GM04503 (cell line): ENCODE measurements at regions not wholly inside any gene's neighbourhood (a gene's known extent, or its start where the extent isn't known, plus 50 kb on each side); places are given as distances from the start of the nearest gene placed in this dataset.

ENCODE experiments used
- DNase-seq: peaks from one replicate; pipeline ENCODE4 v3.0.0-alpha.2; 2012; ENCODE audit warnings: low read depth

GRCh38 chr14:73800970-73801515, 50.6 kb upstream of the PTGR2 start:
- DNase-seq, result no peak

DNA sequence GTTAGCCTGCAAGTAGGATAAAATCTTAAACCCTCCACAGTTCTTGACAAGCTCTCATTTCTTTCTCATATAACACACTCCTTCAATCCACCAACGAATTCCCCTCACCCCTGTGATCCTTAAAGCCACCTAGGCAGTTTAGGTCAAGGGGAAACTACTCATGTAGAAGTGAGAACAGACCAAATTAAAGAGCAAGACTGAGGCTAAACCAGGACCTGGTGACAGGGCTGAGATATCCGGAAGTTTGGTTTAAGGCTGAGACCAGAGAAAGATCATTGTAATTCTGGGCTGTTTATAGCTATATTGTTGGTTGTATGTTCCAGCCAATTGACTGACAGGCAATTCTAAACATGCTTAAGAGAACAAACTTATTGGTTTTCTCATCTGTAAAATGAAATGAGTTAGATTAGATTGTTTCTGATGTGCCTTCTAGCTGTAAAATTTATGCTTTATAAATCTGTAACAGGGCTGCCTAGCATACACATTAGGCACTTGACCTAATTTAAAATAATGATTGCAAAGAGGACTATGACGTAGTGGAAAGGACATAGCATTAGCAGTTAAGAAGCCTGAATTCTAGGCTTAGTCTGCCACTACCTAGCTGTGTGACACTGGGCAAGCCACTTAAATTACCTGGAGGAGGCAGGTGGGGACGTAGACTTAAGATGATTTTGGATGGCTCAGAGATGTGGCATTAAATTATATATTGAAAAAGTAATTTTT, 53.9 kb upstream of the PTGR2 start:
- DNase-seq, result no peak

DNA sequence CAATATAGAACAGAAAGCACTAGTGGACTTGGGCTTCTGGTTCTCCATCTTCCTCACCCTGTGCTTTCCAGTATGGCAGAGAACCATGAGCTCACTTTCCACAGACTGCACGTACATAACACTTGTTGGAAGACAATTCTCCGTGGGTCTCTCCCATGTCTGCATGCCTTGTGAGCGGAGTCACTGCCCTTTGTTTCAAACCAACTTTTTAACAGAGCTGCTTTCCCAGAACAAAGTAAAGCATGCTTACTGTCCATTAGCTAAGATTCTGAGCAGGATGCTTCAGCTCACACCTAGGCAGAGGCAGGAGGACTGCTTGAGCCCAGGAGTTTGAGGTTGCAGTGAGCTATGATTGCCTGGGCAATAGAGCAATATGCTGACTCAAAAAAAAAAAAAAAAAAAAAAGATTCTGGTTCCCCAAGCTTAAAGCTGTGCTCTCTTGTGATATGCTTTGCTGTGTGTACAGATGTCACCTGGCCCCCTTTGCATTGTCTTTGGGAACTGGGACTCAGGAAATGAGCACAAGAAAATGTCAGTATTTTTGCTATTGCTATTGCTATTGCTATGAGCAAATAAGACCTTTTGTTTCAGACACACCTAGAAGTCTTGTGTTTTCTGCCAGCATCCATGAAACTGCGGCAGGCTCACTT, 54.6 kb upstream of the PTGR2 start:
- DNase-seq, result no peak

GRCh38 chr14:73796415-73796814, 55.2 kb upstream of the PTGR2 start:
- no peak for DNase-seq

DNA sequence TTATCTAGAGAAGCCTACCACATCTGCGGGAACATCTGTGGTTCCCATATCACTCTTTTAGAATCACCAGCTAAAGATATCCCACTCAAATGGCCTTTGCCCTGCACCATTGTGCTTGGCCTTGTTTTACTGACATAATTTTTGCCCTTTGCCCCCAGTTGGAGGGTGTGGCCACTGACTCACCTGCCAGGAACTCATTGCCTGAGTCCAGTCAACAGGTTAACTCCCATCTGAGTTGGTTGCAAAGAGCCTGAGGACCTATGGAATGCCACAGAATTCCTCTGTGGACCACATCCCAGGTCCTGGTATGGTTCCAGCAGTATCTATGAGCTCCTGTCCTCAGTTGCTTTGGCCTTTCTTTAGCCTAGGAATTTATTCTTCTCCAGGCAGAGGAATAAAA, 55.7 kb upstream of the PTGR2 start:
- DNase-seq, result no peak

DNA sequence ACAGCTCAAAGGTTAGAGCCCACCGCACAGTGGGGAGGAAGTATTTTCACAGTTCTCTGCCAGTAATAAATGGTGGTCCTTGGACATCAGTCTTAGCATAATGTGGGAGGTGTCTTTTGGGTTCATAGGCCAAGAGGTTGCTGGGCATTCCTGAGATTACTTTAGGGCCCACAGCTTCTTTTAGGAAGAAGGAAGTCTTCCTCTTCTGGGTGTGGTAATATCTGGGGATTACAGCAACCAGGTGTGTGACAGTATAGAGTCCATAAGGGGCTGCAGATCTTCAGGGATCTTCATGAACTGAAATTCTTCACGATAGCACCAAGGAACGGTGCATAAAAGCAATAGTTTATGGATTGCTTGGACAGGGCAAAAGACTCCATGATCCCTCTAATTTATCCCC, 56.2 kb upstream of the PTGR2 start:
- DNase-seq, result no peak

DNA sequence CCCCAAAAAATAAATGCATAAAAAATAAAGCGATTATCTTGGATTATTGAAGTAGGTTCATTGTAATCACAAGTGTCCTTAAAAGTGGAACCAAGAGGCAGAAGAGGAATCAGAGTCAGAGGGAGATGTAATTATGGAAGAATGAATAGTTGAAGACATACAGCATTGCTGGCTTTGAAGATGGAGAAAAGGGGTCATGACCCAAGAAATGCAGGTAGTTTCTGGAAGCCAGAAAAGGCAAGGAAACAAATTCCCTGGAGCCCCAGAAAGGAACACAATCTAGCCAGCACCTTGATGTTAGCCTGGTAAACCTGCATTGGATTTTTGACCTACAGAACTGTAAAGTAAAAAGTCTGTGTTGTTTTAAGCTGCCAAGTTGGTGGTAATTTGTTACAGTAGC, 57.5 kb upstream of the PTGR2 start:
- no peak for DNase-seq

- no peak for DNase-seq
Measured at GRCh38 chr14:73792481-73792880, 59.1 kb upstream of the PTGR2 start.

DNA sequence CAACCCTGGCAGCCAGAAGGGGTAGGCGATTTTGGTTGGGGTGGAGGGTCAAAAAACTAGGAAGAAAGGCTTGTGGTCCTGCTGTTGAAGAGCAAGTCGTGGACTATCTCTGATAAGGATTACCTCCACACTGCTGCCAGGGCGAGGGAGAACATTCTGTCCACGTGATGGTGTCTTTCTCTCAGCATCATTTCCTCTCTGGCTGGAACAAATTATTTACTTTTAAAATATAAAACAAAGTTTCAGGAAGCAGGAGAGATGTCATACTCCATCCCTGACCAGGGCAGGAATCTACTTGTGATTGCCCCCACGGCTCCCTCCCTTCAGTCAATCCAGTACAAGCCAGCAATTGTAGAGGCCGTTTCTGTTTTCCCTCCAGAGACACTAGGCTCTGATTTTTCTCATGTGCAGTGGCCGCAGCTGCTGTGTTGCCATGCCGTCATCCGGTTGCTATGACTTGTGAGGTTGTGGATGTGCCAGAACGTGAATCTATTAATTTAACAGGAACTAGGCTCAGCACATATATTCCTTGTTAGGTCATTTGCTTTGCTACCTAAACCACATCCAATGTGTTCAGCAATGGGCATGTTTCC, 61.5 kb upstream of the PTGR2 start:
- peak; percentile 96 for DNase-seq

DNA sequence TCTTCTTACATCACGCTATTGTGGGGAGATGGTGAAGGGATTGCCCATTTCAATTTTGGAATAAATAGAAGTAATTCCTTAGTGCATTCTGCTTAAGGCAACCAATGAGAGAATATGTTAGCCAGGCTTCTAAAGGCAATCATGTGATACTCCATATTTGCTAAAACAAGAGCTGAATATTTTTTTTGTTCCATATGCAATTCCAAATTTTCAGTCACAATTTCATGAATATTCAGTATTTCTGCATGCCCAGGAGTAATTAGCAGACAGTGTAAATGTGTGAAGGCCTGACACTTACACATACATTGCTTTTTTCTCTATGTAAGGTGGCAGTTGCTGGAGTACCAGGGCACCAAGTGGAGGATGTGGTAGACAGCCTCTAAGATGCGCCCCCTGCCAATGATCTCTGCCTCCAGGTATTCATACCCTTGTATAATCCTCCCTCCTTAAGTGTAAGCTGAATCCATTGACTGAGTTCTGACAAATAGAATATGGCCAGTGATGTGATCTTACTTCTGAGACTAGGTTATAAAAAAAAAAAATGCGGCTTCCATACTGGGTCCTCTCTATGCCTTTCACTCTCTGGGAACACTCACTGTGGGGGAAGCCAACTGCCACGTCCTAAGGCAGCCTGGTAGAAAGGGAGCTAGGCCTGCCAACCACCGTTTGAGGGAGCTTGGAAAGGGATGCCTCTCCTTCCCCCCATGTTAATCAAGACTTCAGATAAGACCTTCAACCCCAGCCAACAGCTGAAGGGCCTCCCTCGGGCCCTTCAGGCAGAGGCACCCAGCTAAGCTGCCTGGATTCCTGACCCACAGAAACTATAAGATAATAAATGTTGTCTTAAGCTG, 62.7 kb upstream of the PTGR2 start:
- no peak for DNase-seq

GRCh38 chr14:73788317-73788598, 63.4 kb upstream of the PTGR2 start:
- DNase-seq, result no peak

- DNase-seq, result no peak
Measured at GRCh38 chr14:73787486-73788316, 63.9 kb upstream of the PTGR2 start.

DNA sequence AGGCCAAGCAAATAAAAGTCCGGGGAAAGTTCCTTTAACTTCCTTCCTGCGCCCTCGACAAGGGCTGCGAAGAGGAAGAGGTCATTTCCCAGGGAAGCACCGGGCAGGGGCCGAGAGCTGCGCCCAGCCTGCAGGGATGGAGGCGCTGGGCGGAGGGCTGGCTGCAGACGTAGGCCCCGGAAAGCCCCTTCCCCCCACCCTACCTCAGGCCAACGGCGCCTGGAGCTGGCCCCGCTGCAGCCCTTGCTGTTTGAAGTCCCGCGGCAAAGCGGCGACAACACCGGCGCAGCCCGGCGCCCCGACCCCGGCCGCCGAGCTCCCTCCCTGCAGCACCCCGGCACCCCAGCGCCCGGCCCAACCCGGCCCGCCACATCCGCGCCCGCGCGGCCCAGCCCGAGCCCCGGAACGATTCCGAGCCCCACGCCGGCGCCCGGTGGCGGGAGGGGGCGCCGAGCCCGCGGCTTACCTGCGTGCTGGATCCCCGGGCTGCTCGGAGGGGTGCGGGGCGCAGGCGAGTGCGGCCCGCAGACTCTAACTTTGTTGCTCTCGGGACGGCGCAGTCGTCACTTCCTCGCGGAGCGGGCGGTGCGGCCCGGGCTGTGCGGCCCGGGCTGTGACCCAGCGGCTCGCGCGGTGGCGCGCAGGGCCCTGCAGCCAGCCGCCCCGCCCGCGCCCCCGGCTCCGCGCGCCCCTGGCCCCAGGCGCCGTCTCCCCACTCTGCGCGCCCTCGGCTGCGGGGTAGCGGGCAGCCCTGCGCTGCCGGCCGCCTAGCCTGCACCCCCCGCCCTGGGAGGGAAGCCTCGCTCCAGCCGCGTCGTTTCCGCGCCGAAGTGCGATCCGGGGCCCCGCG, 64.8 kb upstream of the PTGR2 start:
- no peak for DNase-seq

- DNase-seq, result peak; percentile 77
Measured at GRCh38 chr14:73785834-73786635, 65.6 kb upstream of the PTGR2 start.

DNA sequence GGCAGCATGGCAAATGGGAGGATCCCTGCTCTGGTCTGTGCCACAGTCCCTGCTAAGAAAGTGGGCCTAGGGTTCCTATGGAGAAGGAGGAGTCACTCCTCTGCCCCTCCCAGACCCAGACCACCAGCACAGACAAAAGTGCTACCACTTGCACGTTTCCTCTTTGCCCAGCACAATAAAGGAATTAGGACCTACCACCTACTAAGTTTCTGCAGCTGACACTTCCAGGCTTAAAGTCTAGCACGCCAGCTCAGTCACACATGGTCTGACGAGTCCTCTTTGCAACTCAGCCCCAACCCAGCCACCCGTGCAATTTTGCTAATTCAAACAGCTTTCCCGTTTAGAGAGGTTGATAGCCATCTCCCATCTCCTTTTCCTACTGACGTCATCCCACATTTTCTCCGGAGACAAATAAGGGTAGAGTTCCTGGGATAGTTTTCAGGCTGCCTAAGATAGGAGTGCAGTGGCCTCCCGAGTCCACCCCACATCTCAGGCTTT, 66.2 kb upstream of the PTGR2 start:
- peak; percentile 62 for DNase-seq

GRCh38 chr14:73784988-73785313, 66.7 kb upstream of the PTGR2 start:
- DNase-seq, result no peak

DNA sequence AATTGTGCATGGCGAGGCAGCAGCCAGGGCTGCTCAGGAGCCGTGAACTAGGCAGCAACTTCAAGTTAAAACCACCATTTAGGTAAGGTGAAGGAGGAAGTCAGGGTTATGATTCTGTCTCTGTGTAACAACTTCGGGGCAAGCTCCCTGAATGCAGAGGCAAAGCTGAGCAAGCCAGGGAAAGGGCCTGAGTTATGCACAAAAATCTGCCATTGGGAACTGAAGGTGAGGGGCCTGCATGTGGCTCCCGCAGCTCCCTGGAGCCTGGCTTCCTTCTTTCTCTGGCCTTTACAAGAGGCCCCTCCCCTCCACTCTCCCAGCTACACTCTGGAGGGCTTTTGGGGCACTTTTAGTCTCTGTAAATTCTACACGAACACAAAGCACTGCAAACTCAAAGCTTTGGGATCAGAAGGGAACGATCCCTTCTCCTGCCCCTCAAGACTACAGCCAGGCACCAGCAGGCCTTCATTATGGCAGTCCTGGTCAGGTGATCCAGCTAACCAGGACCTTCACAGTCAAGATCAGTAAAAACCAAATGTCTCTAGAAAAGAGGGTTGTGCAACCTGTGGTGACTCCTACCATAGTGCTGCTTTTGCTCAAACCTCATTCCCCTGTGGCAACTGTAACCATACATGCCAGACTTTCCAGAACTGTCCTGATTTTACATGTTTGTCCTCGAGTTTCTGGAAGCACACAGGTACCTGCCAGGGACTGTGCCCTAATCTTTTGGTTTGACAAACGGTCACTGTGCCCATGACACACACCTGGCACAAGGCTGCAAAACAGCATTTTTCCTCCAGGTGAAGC, 67.2 kb upstream of the PTGR2 start:
- no peak for DNase-seq

DNA sequence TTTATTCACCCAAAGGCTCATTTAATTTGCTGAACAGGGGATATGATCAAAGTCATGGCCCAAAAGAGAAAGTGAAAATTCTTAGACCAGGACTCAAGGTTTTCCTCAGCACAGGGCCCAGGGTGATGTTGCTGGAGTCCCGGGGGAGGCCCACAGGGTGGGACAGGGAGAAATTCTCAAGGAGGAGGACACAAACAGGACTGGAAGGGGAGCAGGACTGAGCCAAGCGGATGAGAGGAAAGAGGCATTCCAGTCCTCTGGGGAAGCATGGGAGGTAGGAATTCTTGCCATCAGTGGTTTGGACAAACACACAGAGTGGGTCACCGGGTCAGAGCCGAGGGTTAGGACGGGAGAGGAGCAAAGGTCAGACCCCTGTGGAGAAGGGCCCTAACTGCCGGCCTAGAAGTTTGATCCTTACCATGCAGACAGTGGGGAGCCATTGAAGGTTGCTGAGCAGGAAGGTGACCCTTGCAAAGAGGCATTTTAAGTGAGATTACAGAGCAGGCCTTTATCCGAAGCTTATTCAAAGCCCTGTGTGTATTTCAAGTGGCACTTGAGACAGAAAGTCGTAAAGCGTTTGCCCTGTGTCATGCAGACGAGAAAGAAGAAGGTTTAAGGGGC, 68.4 kb upstream of the PTGR2 start:
- no peak for DNase-seq

- DNase-seq, result no peak
Measured at GRCh38 chr14:73782623-73783022, 68.4 kb upstream of the PNMA1 start.
